NCI-H2081 (cell line): ENCODE measurements at regions not wholly inside any gene's neighbourhood (a gene's known extent, or its start where the extent isn't known, plus 50 kb on each side); places are given as distances from the start of the nearest gene placed in this dataset.
"Not testable (repeated sequence)": the region's sequence is repeated elsewhere in the genome, so short reads cannot be mapped to it uniquely, and the experiment has no call there.

Source experiments
- DNase-seq, 2 experiments: peaks; one replicate each; lab custom pipeline; 2025; lab: John Stamatoyannopoulos, UW

GRCh38 chr1:187892683-187893039 lies 1063.9 kb downstream of the PLA2G4A start:
- no peak for DNase-seq

- no peak for DNase-seq
Measured at GRCh38 chr1:187893471-187893870, 1064.7 kb downstream of the PLA2G4A start.

- DNase-seq = no peak
Measured at GRCh38 chr1:187894349-187894748, 1065.6 kb downstream of the PLA2G4A start.

GRCh38 chr1:187903223-187903622 lies 1074.5 kb downstream of the PLA2G4A start:
- no peak for DNase-seq

- DNase-seq = no peak
Measured at GRCh38 chr1:187909382-187909781, 1080.6 kb downstream of the PLA2G4A start.

- no peak for DNase-seq
Measured at GRCh38 chr1:187911820-187912219, 1083.1 kb downstream of the PLA2G4A start.

GRCh38 chr1:187920976-187921375 lies 1092.2 kb downstream of the PLA2G4A start:
- no peak for DNase-seq

GRCh38 chr1:187921426-187921825 lies 1092.7 kb downstream of the PLA2G4A start:
- no peak for DNase-seq

- DNase-seq = no peak
Measured at GRCh38 chr1:187922255-187922654, 1093.5 kb downstream of the PLA2G4A start.

- DNase-seq = no peak
Measured at GRCh38 chr1:187924252-187924651, 1095.5 kb downstream of the PLA2G4A start.

- no peak for DNase-seq
Measured at GRCh38 chr1:187928288-187928687, 1099.5 kb downstream of the PLA2G4A start.

- DNase-seq = no peak
Measured at GRCh38 chr1:187928696-187929095, 1099.9 kb downstream of the PLA2G4A start.

- no peak for DNase-seq
Measured at GRCh38 chr1:187931776-187932175, 1103.0 kb downstream of the PLA2G4A start.

GRCh38 chr1:187933562-187934419 lies 1105.0 kb downstream of the PLA2G4A start:
- DNase-seq = no peak

- no peak for DNase-seq
Measured at GRCh38 chr1:187936667-187937066, 1107.9 kb downstream of the PLA2G4A start.

- DNase-seq = no peak
Measured at GRCh38 chr1:187938092-187938491, 1109.3 kb downstream of the PLA2G4A start.

GRCh38 chr1:187942986-187943385 lies 1114.2 kb downstream of the PLA2G4A start:
- no peak for DNase-seq

- no peak for DNase-seq
Measured at GRCh38 chr1:187943606-187944403, 1115.1 kb downstream of the PLA2G4A start.

GRCh38 chr1:187946661-187947060 lies 1117.9 kb downstream of the PLA2G4A start:
- DNase-seq = not testable (repeated sequence)

- no peak for DNase-seq
Measured at GRCh38 chr1:187947359-187947758, 1118.6 kb downstream of the PLA2G4A start.

GRCh38 chr1:187948170-187948794 lies 1119.5 kb downstream of the PLA2G4A start:
- DNase-seq = no peak

- no peak for DNase-seq
Measured at GRCh38 chr1:187949567-187949966, 1120.8 kb downstream of the PLA2G4A start.

GRCh38 chr1:187951817-187952216 lies 1123.1 kb downstream of the PLA2G4A start:
- no peak for DNase-seq
